ENCODE measurements at regions not wholly inside any gene's neighbourhood (a gene's known extent, or its start where the extent isn't known, plus 50 kb on each side); places are given as distances from the start of the nearest gene placed in this dataset.
A peak's percentile ranks its signal among the peaks of the same experiment; 100 is the strongest.

DNA sequence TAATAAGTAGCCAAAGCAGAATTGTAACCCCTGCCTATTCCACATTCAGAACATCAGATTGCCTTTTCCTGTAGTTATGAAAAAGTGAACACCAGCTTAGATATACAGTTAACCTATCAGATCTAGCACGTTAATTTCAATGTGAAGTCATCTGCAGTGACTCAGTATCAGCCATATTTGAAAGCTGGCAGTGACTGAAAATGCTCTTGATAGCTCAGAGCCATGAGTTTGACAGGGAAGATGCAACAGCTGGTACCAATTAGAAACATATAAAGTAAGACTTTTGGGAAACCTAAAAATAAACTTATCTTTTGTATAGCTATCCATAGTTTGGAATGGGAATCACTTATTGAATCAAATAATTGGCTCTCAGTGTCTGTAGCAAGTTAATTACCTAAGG lies 284.1 kb upstream of the NPSR1 start:
- no peaks in the 10 kb centered on the region for H3K27me3 ChIP-seq (ENCODE audit: insufficient read depth, low read length)
- Mint-ChIP-seq H3K27ac (ENCODE audit: unreplicated experiment) (no peak overlapping the region), H3K4me1 (ENCODE audit: low read depth, unreplicated experiment) (no peaks in the 10 kb centered on the region), H3K4me3 (ENCODE audit: unreplicated experiment) (no peak overlapping the region), H3K36me3 (ENCODE audit: low read depth, unreplicated experiment) (no peaks in the 10 kb centered on the region), H3K27me3 (ENCODE audit: low read depth, unreplicated experiment) (no peaks in the 10 kb centered on the region), H3K9me3 (ENCODE audit: unreplicated experiment) (peaks cover 3% of the 10 kb centered on the region)
- H3K4me3 ChIP-seq (ENCODE audit: insufficient read depth, low read depth, low read length): no peak overlapping the region
- H3K27ac ChIP-seq (ENCODE audit: low read depth, low read length): no peak overlapping the region
- DNase-seq (ENCODE audit: low read depth): no peak
- no peaks in the 10 kb centered on the region for H3K9me3 ChIP-seq (ENCODE audit: insufficient read depth, low read depth, low read length)
- no peak overlapping the region for H2AFZ ChIP-seq (ENCODE audit: low read depth, low read length)
- H4K20me1 ChIP-seq (ENCODE audit: insufficient read depth, low read length): no peaks in the 10 kb centered on the region
- no peaks in the 10 kb centered on the region for H3K4me1 ChIP-seq (ENCODE audit: insufficient read depth, low read length)
- no peak overlapping the region for H3K9ac ChIP-seq (ENCODE audit: low read length)
- no peak for FAIRE-seq
- H3K79me2 ChIP-seq (ENCODE audit: insufficient read depth, low read length): no peaks in the 10 kb centered on the region
- no peak overlapping the region for H3K4me2 ChIP-seq (ENCODE audit: low read length)
- TF ChIP-seq, protein P1, sequence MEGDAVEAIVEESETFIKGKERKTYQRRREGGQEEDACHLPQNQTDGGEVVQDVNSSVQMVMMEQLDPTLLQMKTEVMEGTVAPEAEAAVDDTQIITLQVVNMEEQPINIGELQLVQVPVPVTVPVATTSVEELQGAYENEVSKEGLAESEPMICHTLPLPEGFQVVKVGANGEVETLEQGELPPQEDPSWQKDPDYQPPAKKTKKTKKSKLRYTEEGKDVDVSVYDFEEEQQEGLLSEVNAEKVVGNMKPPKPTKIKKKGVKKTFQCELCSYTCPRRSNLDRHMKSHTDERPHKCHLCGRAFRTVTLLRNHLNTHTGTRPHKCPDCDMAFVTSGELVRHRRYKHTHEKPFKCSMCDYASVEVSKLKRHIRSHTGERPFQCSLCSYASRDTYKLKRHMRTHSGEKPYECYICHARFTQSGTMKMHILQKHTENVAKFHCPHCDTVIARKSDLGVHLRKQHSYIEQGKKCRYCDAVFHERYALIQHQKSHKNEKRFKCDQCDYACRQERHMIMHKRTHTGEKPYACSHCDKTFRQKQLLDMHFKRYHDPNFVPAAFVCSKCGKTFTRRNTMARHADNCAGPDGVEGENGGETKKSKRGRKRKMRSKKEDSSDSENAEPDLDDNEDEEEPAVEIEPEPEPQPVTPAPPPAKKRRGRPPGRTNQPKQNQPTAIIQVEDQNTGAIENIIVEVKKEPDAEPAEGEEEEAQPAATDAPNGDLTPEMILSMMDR (IDR thresholded peaks at IDR 0.05; ENCODE audit: insufficient read depth, low read depth, low read length): no peak
- TF ChIP-seq EZH2 (IDR thresholded peaks at IDR 0.05; ENCODE audit: insufficient read depth, low read length): no peak
- H3K36me3 ChIP-seq (ENCODE audit: insufficient read depth, low read length): no peaks in the 10 kb centered on the region

DNA sequence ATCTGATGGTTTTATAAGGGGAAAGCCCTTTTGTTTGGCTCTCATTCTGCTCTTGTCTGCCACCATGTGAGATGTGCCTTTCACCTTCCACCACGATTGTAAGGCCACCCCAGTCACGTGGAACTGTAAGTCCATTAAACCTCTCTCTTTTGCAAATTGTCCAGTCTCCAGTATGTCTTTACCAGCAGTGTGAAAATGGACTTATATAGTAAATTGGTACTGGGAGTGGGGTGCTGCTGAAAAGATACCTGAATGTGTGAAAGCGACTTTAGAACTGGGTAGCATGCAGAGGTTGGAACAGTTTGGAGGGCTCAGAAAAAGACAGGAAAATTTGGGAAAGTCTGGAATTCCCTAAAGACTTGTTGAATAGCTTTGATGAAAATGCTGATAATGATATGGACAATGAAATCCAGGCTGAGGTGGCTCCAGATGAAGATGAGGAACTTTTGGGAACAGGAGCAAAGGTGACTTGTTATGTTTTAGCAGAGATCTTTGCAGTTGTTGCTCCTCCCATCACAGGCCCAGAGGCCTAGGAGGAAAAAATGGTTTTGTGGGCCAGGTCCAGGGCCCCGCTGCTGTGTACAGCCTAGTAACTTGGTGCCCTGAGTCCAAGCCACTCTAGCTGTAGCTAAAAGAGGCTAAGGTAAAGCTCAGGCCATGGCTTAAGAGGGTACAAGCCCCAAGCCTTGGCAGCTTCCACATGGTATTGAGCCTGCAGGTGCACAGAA lies 275.7 kb upstream of the NPSR1 start:
- no peak for TF ChIP-seq EZH2 (IDR thresholded peaks at IDR 0.05; ENCODE audit: insufficient read depth, low read length)
- TF ChIP-seq, protein P1 (IDR thresholded peaks at IDR 0.05; ENCODE audit: insufficient read depth, low read depth, low read length): no peak
- H3K79me2 ChIP-seq (ENCODE audit: insufficient read depth, low read length): no peaks in the 10 kb centered on the region
- Mint-ChIP-seq H3K27ac (ENCODE audit: unreplicated experiment) (no peak overlapping the region), H3K36me3 (ENCODE audit: low read depth, unreplicated experiment) (no peaks in the 10 kb centered on the region), H3K9me3 (ENCODE audit: unreplicated experiment) (peaks cover 7% of the 10 kb centered on the region), H3K27me3 (ENCODE audit: low read depth, unreplicated experiment) (no peaks in the 10 kb centered on the region), H3K4me3 (ENCODE audit: unreplicated experiment) (no peak overlapping the region), H3K4me1 (ENCODE audit: low read depth, unreplicated experiment) (peaks cover 5% of the 10 kb centered on the region)
- H3K27me3 ChIP-seq (ENCODE audit: insufficient read depth, low read length): no peaks in the 10 kb centered on the region
- H3K36me3 ChIP-seq (ENCODE audit: insufficient read depth, low read length): no peaks in the 10 kb centered on the region
- no peak overlapping the region for H3K4me2 ChIP-seq (ENCODE audit: low read length)
- peaks cover 5% of the 10 kb centered on the region for H3K9me3 ChIP-seq (ENCODE audit: insufficient read depth, low read depth, low read length)
- no peak overlapping the region for H3K4me3 ChIP-seq (ENCODE audit: insufficient read depth, low read depth, low read length)
- no peaks in the 10 kb centered on the region for H3K4me1 ChIP-seq (ENCODE audit: insufficient read depth, low read length)
- H4K20me1 ChIP-seq (ENCODE audit: insufficient read depth, low read length): no peaks in the 10 kb centered on the region
- no peak overlapping the region for H3K27ac ChIP-seq (ENCODE audit: low read depth, low read length)
- H3K9ac ChIP-seq (ENCODE audit: low read length): no peak overlapping the region
- no peak overlapping the region for H2AFZ ChIP-seq (ENCODE audit: low read depth, low read length)
- no peak for FAIRE-seq
- no peak for DNase-seq (ENCODE audit: low read depth)

DNA sequence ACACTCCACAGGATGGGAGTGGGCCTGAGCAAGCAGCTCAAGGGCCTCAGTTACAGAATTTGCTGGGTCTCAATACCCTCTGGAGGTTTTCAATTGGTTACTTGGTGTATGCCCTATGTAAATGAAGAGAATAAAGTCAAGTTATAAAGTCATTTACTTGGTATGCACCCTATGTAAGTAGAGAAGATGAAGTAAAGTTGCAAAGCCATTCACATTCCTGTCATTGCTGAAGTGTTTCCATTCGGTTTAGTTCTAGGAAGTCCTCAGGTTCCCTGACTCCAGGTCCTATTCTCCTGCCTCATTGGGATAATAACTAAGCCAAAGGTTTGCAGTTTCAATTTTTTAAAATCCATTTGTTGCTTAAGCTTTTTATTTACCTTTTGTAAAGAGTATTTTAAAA lies 272.6 kb upstream of the NPSR1 start:
- H3K9ac ChIP-seq (ENCODE audit: low read length): no peak overlapping the region
- Mint-ChIP-seq H3K4me1 (ENCODE audit: low read depth, unreplicated experiment) (peaks cover 5% of the 10 kb centered on the region), H3K9me3 (ENCODE audit: unreplicated experiment) (peaks cover 6% of the 10 kb centered on the region), H3K36me3 (ENCODE audit: low read depth, unreplicated experiment) (no peaks in the 10 kb centered on the region), H3K4me3 (ENCODE audit: unreplicated experiment) (no peak overlapping the region), H3K27ac (ENCODE audit: unreplicated experiment) (peak overlapping the region; percentile 67), H3K27me3 (ENCODE audit: low read depth, unreplicated experiment) (no peaks in the 10 kb centered on the region)
- H3K27me3 ChIP-seq (ENCODE audit: insufficient read depth, low read length): no peaks in the 10 kb centered on the region
- H3K36me3 ChIP-seq (ENCODE audit: insufficient read depth, low read length): no peaks in the 10 kb centered on the region
- H3K9me3 ChIP-seq (ENCODE audit: insufficient read depth, low read depth, low read length): peaks cover 5% of the 10 kb centered on the region
- no peak overlapping the region for H3K4me2 ChIP-seq (ENCODE audit: low read length)
- FAIRE-seq (no peak), DNase-seq (ENCODE audit: low read depth) (peak; percentile 19)
- TF ChIP-seq, protein P1 (IDR thresholded peaks at IDR 0.05; ENCODE audit: insufficient read depth, low read depth, low read length): no peak
- TF ChIP-seq EZH2 (IDR thresholded peaks at IDR 0.05; ENCODE audit: insufficient read depth, low read length): no peak
- no peaks in the 10 kb centered on the region for H3K79me2 ChIP-seq (ENCODE audit: insufficient read depth, low read length)
- H4K20me1 ChIP-seq (ENCODE audit: insufficient read depth, low read length): no peaks in the 10 kb centered on the region
- H3K27ac ChIP-seq (ENCODE audit: low read depth, low read length): no peak overlapping the region
- no peak overlapping the region for H2AFZ ChIP-seq (ENCODE audit: low read depth, low read length)
- H3K4me1 ChIP-seq (ENCODE audit: insufficient read depth, low read length): no peaks in the 10 kb centered on the region
- H3K4me3 ChIP-seq (ENCODE audit: insufficient read depth, low read depth, low read length): no peak overlapping the region
